Natural killer cell (primary cell): ENCODE measurements at regions not wholly inside any gene's neighbourhood (a gene's known extent, or its start where the extent isn't known, plus 50 kb on each side); places are given as distances from the start of the nearest gene placed in this dataset.

Source experiments
- ATAC-seq, 3 donors: fragments of 150-1000 bp in 2 of 3; fragments of 200-7000 bp in 1 of 3; cut with Tn5 transposase; 1 replicate in 1 of 3; 2 replicates in 2 of 3; pipeline ENCODE4 v1.10.0; 2021; ENCODE audit warnings: mild to moderate bottlenecking in 2 of 3, moderate library complexity in 2 of 3
- DNase-seq, 2 donors: peaks; one replicate each; pipeline versions ENCODE4 v3.0.0 to v3.0.0-alpha.2; 2013 to 2021; ENCODE audit warnings: mixed read lengths in 1 of 2
- H3K27ac ChIP-seq: one replicate; pipeline ENCODE4 v1.5.1; 2013; ENCODE audit warnings: mild to moderate bottlenecking, low read length
- H3K27me3 ChIP-seq: one replicate; pipeline ENCODE4 v1.6.1; 2013; ENCODE audit warnings: low read length; ENCODE audit not compliant: control insufficient read depth, insufficient read depth
- H3K36me3 ChIP-seq: one replicate; pipeline ENCODE4 v1.6.1; 2013; ENCODE audit warnings: low read length; ENCODE audit not compliant: control insufficient read depth, insufficient read depth
- H3K4me1 ChIP-seq: one replicate; pipeline ENCODE4 v1.6.1; 2013; ENCODE audit warnings: low read length; ENCODE audit not compliant: control insufficient read depth, insufficient read depth
- H3K4me3 ChIP-seq: one replicate; pipeline ENCODE4 v1.5.1; 2013; ENCODE audit warnings: low read length
- H3K9me3 ChIP-seq: one replicate; pipeline ENCODE4 v1.6.1; 2013; ENCODE audit warnings: low read length; ENCODE audit not compliant: control insufficient read depth, insufficient read depth
- H3K27ac Mint-ChIP-seq, 2 donors: one replicate each; pipeline ENCODE4 v1.8.0; 2022; ENCODE audit warnings: mild to moderate bottlenecking in 2 of 2, mixed read lengths in 2 of 2, moderate library complexity in 1 of 2
- H3K27me3 Mint-ChIP-seq, 2 donors: one replicate each; pipeline ENCODE4 v1.8.0; 2022; ENCODE audit warnings: low read depth in 2 of 2, mixed read lengths in 2 of 2
- H3K36me3 Mint-ChIP-seq: one replicate; pipeline ENCODE4 v1.8.0; 2022; ENCODE audit warnings: mixed read lengths
- H3K4me1 Mint-ChIP-seq, 2 donors: one replicate each; pipeline ENCODE4 v1.8.0; 2022; ENCODE audit warnings: mixed read lengths in 2 of 2
- H3K4me3 Mint-ChIP-seq: one replicate; pipeline ENCODE4 v1.8.0; 2022; ENCODE audit warnings: mild to moderate bottlenecking, moderate library complexity, mixed read lengths
- H3K9me3 Mint-ChIP-seq, 2 donors: one replicate each; pipeline ENCODE4 v1.8.0; 2022; ENCODE audit warnings: mixed read lengths in 2 of 2
- CTCF ChIP-seq: fragments of 200-600 bp; IDR thresholded peaks from one replicate; pipeline ENCODE4 v1.8.0; 2022; ENCODE audit warnings: antibody characterized with exemption
- WGBS: methylation state at CpG from one replicate; pipeline ENCODE4 v1.1.7; 2013; ENCODE audit warnings: missing lambda C conversion rate; ENCODE audit not compliant: insufficient coverage; 5-methylcytosine and 5-hydroxymethylcytosine counted together
- intact Hi-C: fragments of 100-400 bp; cut with micrococcal nuclease; formaldehyde crosslinking; loops from one replicate; pipeline ENCODE4 v1.14.2; 2022

GRCh38 chr16:86316967-86317812 lies 193.1 kb upstream of the FOXF1 start:
- Histone ChIP-seq H3K36me3 (no peaks in the 10 kb centered on the region), H3K4me1 (no peaks in the 10 kb centered on the region), H3K27me3 (no peaks in the 10 kb centered on the region), H3K27ac (no peak overlapping the region), H3K4me3 (no peak overlapping the region), H3K9me3 (no peaks in the 10 kb centered on the region)
- peaks cover under 1 to 6% of the 10 kb centered on the region in 2 donors for H3K27me3 Mint-ChIP-seq
- no peaks in the 10 kb centered on the region for H3K36me3 Mint-ChIP-seq
- no peak for DNase-seq
- WGBS: 85% methylated on average over 21 of the region's 21 CpGs
- no peak overlapping the region for H3K4me3 Mint-ChIP-seq
- no peaks in the 10 kb centered on the region for H3K4me1 Mint-ChIP-seq
- no peak for TF ChIP-seq CTCF
- intact Hi-C loops: no loop called here
- no peaks in the 10 kb centered on the region for H3K9me3 Mint-ChIP-seq
- ATAC-seq: peak in 2 of 3 donors; percentile 28 to 40
- no peak overlapping the region for H3K27ac Mint-ChIP-seq

GRCh38 chr16:86317813-86318650 lies 192.3 kb upstream of the FOXF1 start:
- no peaks in the 10 kb centered on the region for H3K27me3 ChIP-seq
- H3K36me3 ChIP-seq: no peaks in the 10 kb centered on the region
- Mint-ChIP-seq H3K4me3 (no peak overlapping the region), H3K36me3 (no peaks in the 10 kb centered on the region), H3K4me1 (no peaks in the 10 kb centered on the region), H3K27ac (no peak overlapping the region), H3K9me3 (no peaks in the 10 kb centered on the region), H3K27me3 (peaks cover 3 to 8% of the 10 kb centered on the region in 2 donors)
- ATAC-seq (peak; percentile 15 to 39 (median 29)), DNase-seq (no peak)
- intact Hi-C loops: no loop called here
- no peak overlapping the region for H3K27ac ChIP-seq
- H3K9me3 ChIP-seq: no peaks in the 10 kb centered on the region
- no peaks in the 10 kb centered on the region for H3K4me1 ChIP-seq
- no peak for TF ChIP-seq CTCF
- no peak overlapping the region for H3K4me3 ChIP-seq
- WGBS: 74% methylated on average over 8 of the region's 13 CpGs

GRCh38 chr16:86319585-86320236 lies 190.6 kb upstream of the FOXF1 start:
- WGBS: 79% methylated on average over 13 of the region's 13 CpGs
- no peaks in the 10 kb centered on the region for H3K36me3 Mint-ChIP-seq
- Histone ChIP-seq H3K4me1 (no peaks in the 10 kb centered on the region), H3K4me3 (no peak overlapping the region), H3K36me3 (no peaks in the 10 kb centered on the region), H3K27ac (no peak overlapping the region), H3K27me3 (no peaks in the 10 kb centered on the region), H3K9me3 (no peaks in the 10 kb centered on the region)
- ATAC-seq (no peak), DNase-seq (no peak)
- intact Hi-C loops: no loop called here
- H3K27me3 Mint-ChIP-seq: peaks cover 3 to 8% of the 10 kb centered on the region in 2 donors
- H3K27ac Mint-ChIP-seq: no peak overlapping the region
- TF ChIP-seq CTCF: no peak
- no peaks in the 10 kb centered on the region for H3K9me3 Mint-ChIP-seq
- no peak overlapping the region for H3K4me3 Mint-ChIP-seq
- no peaks in the 10 kb centered on the region for H3K4me1 Mint-ChIP-seq
